GM12874 (cell line): ENCODE measurements at regions not wholly inside any gene's neighbourhood (a gene's known extent, or its start where the extent isn't known, plus 50 kb on each side); places are given as distances from the start of the nearest gene placed in this dataset.

ENCODE experiments used
- CTCF ChIP-seq: IDR thresholded peaks from 2 replicates; pipeline ENCODE4 v1.5.1; 2011; ENCODE audit warnings: low read depth, mild to moderate bottlenecking, control low read depth, low read length, moderate library complexity; ENCODE audit not compliant: insufficient read depth

- no peak for TF ChIP-seq CTCF
Measured at GRCh38 chr21:18819507-18819906, 415.9 kb upstream of the TMPRSS15 start.

GRCh38 chr21:18826562-18826961, 423.0 kb upstream of the TMPRSS15 start:
- no peak for TF ChIP-seq CTCF

- TF ChIP-seq CTCF, result no peak
Measured at GRCh38 chr21:18831942-18832676, 428.5 kb upstream of the TMPRSS15 start.

GRCh38 chr21:18832950-18833349, 429.4 kb upstream of the TMPRSS15 start:
- no peak for TF ChIP-seq CTCF

GRCh38 chr21:18840239-18840638, 436.7 kb upstream of the TMPRSS15 start:
- peak; percentile 37; the same call in 1 of the 2 replicates for TF ChIP-seq CTCF

GRCh38 chr21:18869104-18869503, 465.5 kb upstream of the TMPRSS15 start:
- TF ChIP-seq CTCF, result no peak

GRCh38 chr21:18877917-18878316, 474.3 kb upstream of the TMPRSS15 start:
- TF ChIP-seq CTCF, result no peak
